GM23338 (cell line): ENCODE measurements at regions not wholly inside any gene's neighbourhood (a gene's known extent, or its start where the extent isn't known, plus 50 kb on each side); places are given as distances from the start of the nearest gene placed in this dataset.

Source experiments
- ATAC-seq: fragments of 200-7000 bp; cut with Tn5 transposase; 3 replicates; pipeline ENCODE4 v1.9.1; 2020
- DNase-seq: peaks from one replicate; pipeline ENCODE4 v3.0.0-alpha.2; 2015; ENCODE audit warnings: low spot score
- H2AFZ ChIP-seq: fragments of 200-600 bp; sonication (generic); 2 replicates; pipeline ENCODE4 v1.8.0; 2016; ENCODE audit warnings: antibody characterized with exemption, mild to moderate bottlenecking, moderate library complexity
- H3F3A ChIP-seq: fragments of 200-600 bp; sonication (generic); replicated peaks from 2 replicates; pipeline ENCODE4 v1.8.0; 2017; ENCODE audit warnings: antibody characterized with exemption, mixed run types, low read depth
- H3K27ac ChIP-seq: fragments of 200-600 bp; sonication (generic); 2 replicates; pipeline ENCODE4 v1.6.1; 2016; ENCODE audit warnings: low read depth
- H3K27me3 ChIP-seq: fragments of 200-600 bp; sonication (generic); 2 replicates; pipeline ENCODE4 v1.8.0; 2016; ENCODE audit warnings: mild to moderate bottlenecking, mixed run types, moderate library complexity; ENCODE audit not compliant: insufficient read depth
- H3K36me3 ChIP-seq: fragments of 200-600 bp; sonication (generic); 2 replicates; pipeline ENCODE4 v1.8.0; 2016; ENCODE audit warnings: mild to moderate bottlenecking; ENCODE audit not compliant: insufficient read depth
- H3K4me1 ChIP-seq: fragments of 200-600 bp; sonication (generic); 2 replicates; pipeline ENCODE4 v1.8.0; 2016; ENCODE audit warnings: mild to moderate bottlenecking, moderate library complexity; ENCODE audit not compliant: insufficient read depth
- H3K4me2 ChIP-seq: fragments of 200-600 bp; sonication (generic); 2 replicates; pipeline ENCODE4 v1.7.1; 2017; ENCODE audit warnings: mixed run types
- H3K4me3 ChIP-seq: fragments of 200-600 bp; sonication (generic); 2 replicates; pipeline ENCODE4 v1.6.1; 2016; ENCODE audit warnings: mixed run types
- H3K79me2 ChIP-seq: fragments of 200-600 bp; sonication (generic); replicated peaks from 2 replicates; pipeline ENCODE4 v1.8.0; 2017; ENCODE audit warnings: mild to moderate bottlenecking; ENCODE audit not compliant: insufficient read depth
- H3K9me2 ChIP-seq: fragments of 200-600 bp; sonication (generic); 2 replicates; pipeline ENCODE4 v1.8.0; 2017; ENCODE audit not compliant: insufficient read depth
- H4K20me1 ChIP-seq: fragments of 200-600 bp; sonication (generic); replicated peaks from 2 replicates; pipeline ENCODE4 v1.8.0; 2017; ENCODE audit warnings: mild to moderate bottlenecking; ENCODE audit not compliant: insufficient read depth
- H3K27ac Mint-ChIP-seq: 2 replicates; pipeline ENCODE4 v1.8.0; 2020; ENCODE audit warnings: inconsistent platforms, mild to moderate bottlenecking, moderate library complexity, mixed read lengths
- H3K27me3 Mint-ChIP-seq: 3 replicates; pipeline ENCODE4 v1.8.0; 2022; ENCODE audit warnings: low read depth, mild to moderate bottlenecking, moderate library complexity, mixed read lengths, inconsistent platforms; ENCODE audit not compliant: insufficient read depth, poor library complexity
- H3K36me3 Mint-ChIP-seq: 3 replicates; pipeline ENCODE4 v1.8.0; 2021; ENCODE audit warnings: low read depth, mild to moderate bottlenecking, inconsistent platforms, moderate library complexity, mixed read lengths
- H3K4me1 Mint-ChIP-seq: 3 replicates; pipeline ENCODE4 v1.8.0; 2020; ENCODE audit warnings: mild to moderate bottlenecking, inconsistent platforms, mixed read lengths
- H3K4me3 Mint-ChIP-seq: 3 replicates; pipeline ENCODE4 v1.8.0; 2021; ENCODE audit warnings: moderate library complexity, mild to moderate bottlenecking, inconsistent platforms, mixed read lengths
- H3K9me3 Mint-ChIP-seq: 3 replicates; pipeline ENCODE4 v1.8.0; 2020; ENCODE audit warnings: moderate library complexity, mild to moderate bottlenecking, inconsistent platforms, mixed read lengths
- CREB1 ChIP-seq: fragments of 250-450 bp; sonication (Bioruptor Pico); IDR thresholded peaks from 2 replicates; pipeline ENCODE4 v1.5.0; 2020; ENCODE audit warnings: low read depth, mild to moderate bottlenecking, moderate library complexity
- CTCF ChIP-seq, 2 experiments: fragments of 200-600 bp in 1 of 2; sonication (generic) in 1 of 2; conservative IDR thresholded peaks; 2 replicates each; pipeline versions ENCODE4 v1.5.1 to v1.6.1; 2016 to 2017; ENCODE audit warnings: antibody characterized with exemption in 2 of 2, low read depth in 2 of 2, mild to moderate bottlenecking in 2 of 2, moderate library complexity in 1 of 2
- EZH2 ChIP-seq: fragments of 200-600 bp; sonication (generic); IDR thresholded peaks from one replicate; pipeline ENCODE4 v1.8.0; 2017; ENCODE audit warnings: antibody characterized with exemption, mild to moderate bottlenecking, low read depth; ENCODE audit not compliant: unreplicated experiment
- JUNB ChIP-seq: IDR thresholded peaks from one replicate; pipeline ENCODE4 v1.6.1; 2016; ENCODE audit warnings: antibody characterized with exemption; ENCODE audit not compliant: unreplicated experiment
- POLR2AphosphoS5 ChIP-seq: IDR thresholded peaks from 2 replicates; pipeline ENCODE4 v1.6.1; 2016; ENCODE audit warnings: antibody characterized with exemption, low read depth
- REST ChIP-seq: IDR thresholded peaks from one replicate; pipeline ENCODE4 v1.6.1; 2018; ENCODE audit warnings: antibody characterized with exemption; ENCODE audit not compliant: unreplicated experiment
- STAT1 ChIP-seq: IDR thresholded peaks from one replicate; pipeline ENCODE4 v1.6.1; 2016; ENCODE audit warnings: antibody characterized with exemption; ENCODE audit not compliant: unreplicated experiment
- ZNF331 ChIP-seq: fragments of 250-450 bp; sonication (Bioruptor Pico); IDR thresholded peaks from 2 replicates; pipeline ENCODE4 v1.5.0; 2020; ENCODE audit warnings: low read depth, mild to moderate bottlenecking, moderate library complexity

- no peak overlapping the region for H3K4me3 ChIP-seq
- Mint-ChIP-seq H3K4me1 (no peaks in the 10 kb centered on the region), H3K4me3 (no peak overlapping the region), H3K9me3 (peaks cover 19% of the 10 kb centered on the region), H3K27me3 (peaks cover 4% of the 10 kb centered on the region), H3K27ac (no peak overlapping the region), H3K36me3 (peaks cover 8% of the 10 kb centered on the region; the same call in 2 of the 3 replicates)
- no peaks in the 10 kb centered on the region for H3K4me1 ChIP-seq
- no peak for TF ChIP-seq CREB1 (CRISPR knock-in tag)
- no peak for TF ChIP-seq JUNB
- H3F3A ChIP-seq, result no peaks in the 10 kb centered on the region
- H3K4me2 ChIP-seq, result no peak overlapping the region
- H3K27me3 ChIP-seq, result no peaks in the 10 kb centered on the region
- ATAC-seq (no peak), DNase-seq (no peak)
- H3K9me2 ChIP-seq, result peaks cover 10% of the 10 kb centered on the region
- H4K20me1 ChIP-seq, result no peaks in the 10 kb centered on the region
- no peaks in the 10 kb centered on the region for H3K36me3 ChIP-seq
- H3K79me2 ChIP-seq, result no peaks in the 10 kb centered on the region
- H2AFZ ChIP-seq, result no peak overlapping the region
- H3K27ac ChIP-seq, result no peak overlapping the region
Observed at GRCh38 chr11:79582434-79582833, 141.6 kb upstream of the TENM4 start.

GRCh38 chr11:79579063-79579462 lies 138.2 kb upstream of the TENM4 start:
- DNase-seq, result no peak
- H3K4me3 Mint-ChIP-seq, result no peak overlapping the region
- no peak for TF ChIP-seq CTCF (conservative IDR thresholded peaks at IDR 0.05; ENCODE audit: low read depth in 2 of 2)
- no peak for TF ChIP-seq ZNF331 (CRISPR knock-in tag)
- no peak for TF ChIP-seq REST
- TF ChIP-seq STAT1, result no peak
- no peak for TF ChIP-seq EZH2
- no peak for TF ChIP-seq POLR2AphosphoS5

More at GRCh38 chr11:79579063-79579462, 138.2 kb upstream of the TENM4 start:
- H3K4me1 Mint-ChIP-seq, result no peaks in the 10 kb centered on the region
- H3K9me3 Mint-ChIP-seq, result no peaks in the 10 kb centered on the region
- Histone ChIP-seq H4K20me1 (no peaks in the 10 kb centered on the region), H3K36me3 (no peaks in the 10 kb centered on the region), H3K4me2 (no peak overlapping the region), H3F3A (no peaks in the 10 kb centered on the region), H3K9me2 (peaks cover 10% of the 10 kb centered on the region), H3K4me3 (no peak overlapping the region), H3K79me2 (no peaks in the 10 kb centered on the region), H2AFZ (no peak overlapping the region), H3K4me1 (no peaks in the 10 kb centered on the region), H3K27me3 (no peaks in the 10 kb centered on the region), H3K27ac (no peak overlapping the region)
- H3K36me3 Mint-ChIP-seq, result no peaks in the 10 kb centered on the region
- H3K27ac Mint-ChIP-seq, result no peak overlapping the region
- ATAC-seq, result no peak
- H3K27me3 Mint-ChIP-seq, result no peaks in the 10 kb centered on the region
